Natural killer cell (primary cell): ENCODE measurements at regions not wholly inside any gene's neighbourhood (a gene's known extent, or its start where the extent isn't known, plus 50 kb on each side); places are given as distances from the start of the nearest gene placed in this dataset.

Experiments used
- ATAC-seq, 3 donors: fragments of 150-1000 bp in 2 of 3; fragments of 200-7000 bp in 1 of 3; cut with Tn5 transposase; 1 replicate in 1 of 3; 2 replicates in 2 of 3; pipeline ENCODE4 v1.10.0; 2021; ENCODE audit warnings: mild to moderate bottlenecking in 2 of 3, moderate library complexity in 2 of 3
- DNase-seq, 2 donors: peaks; one replicate each; pipeline versions ENCODE4 v3.0.0 to v3.0.0-alpha.2; 2013 to 2021; ENCODE audit warnings: mixed read lengths in 1 of 2
- H3K27ac ChIP-seq: one replicate; pipeline ENCODE4 v1.5.1; 2013; ENCODE audit warnings: mild to moderate bottlenecking, low read length
- H3K27me3 ChIP-seq: one replicate; pipeline ENCODE4 v1.6.1; 2013; ENCODE audit warnings: low read length; ENCODE audit not compliant: control insufficient read depth, insufficient read depth
- H3K36me3 ChIP-seq: one replicate; pipeline ENCODE4 v1.6.1; 2013; ENCODE audit warnings: low read length; ENCODE audit not compliant: control insufficient read depth, insufficient read depth
- H3K4me1 ChIP-seq: one replicate; pipeline ENCODE4 v1.6.1; 2013; ENCODE audit warnings: low read length; ENCODE audit not compliant: control insufficient read depth, insufficient read depth
- H3K4me3 ChIP-seq: one replicate; pipeline ENCODE4 v1.5.1; 2013; ENCODE audit warnings: low read length
- H3K9me3 ChIP-seq: one replicate; pipeline ENCODE4 v1.6.1; 2013; ENCODE audit warnings: low read length; ENCODE audit not compliant: control insufficient read depth, insufficient read depth
- H3K27ac Mint-ChIP-seq, 2 donors: one replicate each; pipeline ENCODE4 v1.8.0; 2022; ENCODE audit warnings: mild to moderate bottlenecking in 2 of 2, mixed read lengths in 2 of 2, moderate library complexity in 1 of 2
- H3K27me3 Mint-ChIP-seq, 2 donors: one replicate each; pipeline ENCODE4 v1.8.0; 2022; ENCODE audit warnings: low read depth in 2 of 2, mixed read lengths in 2 of 2
- H3K36me3 Mint-ChIP-seq: one replicate; pipeline ENCODE4 v1.8.0; 2022; ENCODE audit warnings: mixed read lengths
- H3K4me1 Mint-ChIP-seq, 2 donors: one replicate each; pipeline ENCODE4 v1.8.0; 2022; ENCODE audit warnings: mixed read lengths in 2 of 2
- H3K4me3 Mint-ChIP-seq: one replicate; pipeline ENCODE4 v1.8.0; 2022; ENCODE audit warnings: mild to moderate bottlenecking, moderate library complexity, mixed read lengths
- H3K9me3 Mint-ChIP-seq, 2 donors: one replicate each; pipeline ENCODE4 v1.8.0; 2022; ENCODE audit warnings: mixed read lengths in 2 of 2
- WGBS: methylation state at CpG from one replicate; pipeline ENCODE4 v1.1.7; 2013; ENCODE audit warnings: missing lambda C conversion rate; ENCODE audit not compliant: insufficient coverage; 5-methylcytosine and 5-hydroxymethylcytosine counted together
- intact Hi-C: fragments of 100-400 bp; cut with micrococcal nuclease; formaldehyde crosslinking; loops from one replicate; pipeline ENCODE4 v1.14.2; 2022
- TF ChIP-seq, protein P1 (sequence below): fragments of 200-600 bp; IDR thresholded peaks from one replicate; pipeline ENCODE4 v1.8.0; 2022; ENCODE audit warnings: antibody characterized with exemption

DNA sequence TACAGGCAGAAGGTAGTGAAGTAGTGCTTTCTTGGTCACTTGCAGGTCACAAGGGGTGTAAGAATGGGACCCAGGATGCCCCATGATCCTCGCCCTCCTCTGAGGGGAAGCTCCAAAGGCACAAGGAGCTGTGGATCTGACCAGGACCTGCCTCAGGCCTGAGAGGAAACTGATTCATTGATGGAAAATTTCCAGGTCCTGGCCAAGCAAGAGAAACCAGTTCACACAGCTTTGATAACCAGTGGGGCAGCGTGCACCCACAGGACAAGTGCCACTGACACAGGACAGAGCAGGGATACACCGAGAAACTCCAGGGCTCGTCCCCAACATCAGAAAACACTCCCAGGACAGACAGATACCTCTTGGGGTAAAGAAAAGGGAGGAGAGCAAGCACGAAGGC, 177.1 kb downstream of the RBM26 start:
- Mint-ChIP-seq H3K27ac (no peak overlapping the region), H3K27me3 (peaks cover 8 to 11% of the 10 kb centered on the region in 2 donors), H3K9me3 (no peaks in the 10 kb centered on the region), H3K4me3 (no peak overlapping the region), H3K4me1 (no peaks in the 10 kb centered on the region), H3K36me3 (no peaks in the 10 kb centered on the region)
- WGBS, result 83% methylated on average over 4 of the region's 5 CpGs
- DNase-seq (no peak), ATAC-seq (no peak)
- H3K9me3 ChIP-seq, result no peaks in the 10 kb centered on the region
- TF ChIP-seq, protein P1, sequence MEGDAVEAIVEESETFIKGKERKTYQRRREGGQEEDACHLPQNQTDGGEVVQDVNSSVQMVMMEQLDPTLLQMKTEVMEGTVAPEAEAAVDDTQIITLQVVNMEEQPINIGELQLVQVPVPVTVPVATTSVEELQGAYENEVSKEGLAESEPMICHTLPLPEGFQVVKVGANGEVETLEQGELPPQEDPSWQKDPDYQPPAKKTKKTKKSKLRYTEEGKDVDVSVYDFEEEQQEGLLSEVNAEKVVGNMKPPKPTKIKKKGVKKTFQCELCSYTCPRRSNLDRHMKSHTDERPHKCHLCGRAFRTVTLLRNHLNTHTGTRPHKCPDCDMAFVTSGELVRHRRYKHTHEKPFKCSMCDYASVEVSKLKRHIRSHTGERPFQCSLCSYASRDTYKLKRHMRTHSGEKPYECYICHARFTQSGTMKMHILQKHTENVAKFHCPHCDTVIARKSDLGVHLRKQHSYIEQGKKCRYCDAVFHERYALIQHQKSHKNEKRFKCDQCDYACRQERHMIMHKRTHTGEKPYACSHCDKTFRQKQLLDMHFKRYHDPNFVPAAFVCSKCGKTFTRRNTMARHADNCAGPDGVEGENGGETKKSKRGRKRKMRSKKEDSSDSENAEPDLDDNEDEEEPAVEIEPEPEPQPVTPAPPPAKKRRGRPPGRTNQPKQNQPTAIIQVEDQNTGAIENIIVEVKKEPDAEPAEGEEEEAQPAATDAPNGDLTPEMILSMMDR, result no peak
- H3K4me1 ChIP-seq, result no peaks in the 10 kb centered on the region
- no peaks in the 10 kb centered on the region for H3K36me3 ChIP-seq
- intact Hi-C loops, result no loop called here
- no peak overlapping the region for H3K4me3 ChIP-seq
- H3K27me3 ChIP-seq, result no peaks in the 10 kb centered on the region
- no peak overlapping the region for H3K27ac ChIP-seq

DNA sequence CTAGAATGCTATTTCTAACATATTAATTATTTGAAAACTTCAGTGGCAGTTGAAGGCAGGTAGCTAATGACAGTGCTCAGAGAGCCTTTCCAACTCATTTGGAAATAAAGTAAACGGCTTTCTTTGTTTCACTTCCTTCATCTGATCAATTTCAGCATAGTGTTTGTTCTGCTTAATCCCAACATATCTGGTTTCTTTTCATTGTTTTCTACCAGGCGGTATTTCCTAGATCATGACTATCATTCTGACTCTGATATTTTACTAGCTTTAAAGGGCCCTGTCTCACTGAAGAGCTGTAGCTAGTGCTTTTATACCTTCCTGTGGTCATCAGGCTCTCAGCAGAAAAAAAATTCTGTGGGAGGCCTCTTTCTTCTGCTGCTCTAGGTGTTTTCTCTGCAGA, 178.6 kb downstream of the RBM26 start:
- Histone ChIP-seq H3K27ac (no peak overlapping the region), H3K9me3 (no peaks in the 10 kb centered on the region), H3K4me1 (no peaks in the 10 kb centered on the region), H3K27me3 (no peaks in the 10 kb centered on the region), H3K4me3 (no peak overlapping the region), H3K36me3 (no peaks in the 10 kb centered on the region)
- WGBS, result 68% methylated on average over 2 of the region's 2 CpGs
- TF ChIP-seq, protein P1, result no peak
- peaks cover 14 to 19% of the 10 kb centered on the region in 2 donors for H3K27me3 Mint-ChIP-seq
- no peak overlapping the region for H3K27ac Mint-ChIP-seq
- DNase-seq (no peak), ATAC-seq (no peak)
- intact Hi-C loops, result no loop called here
- H3K4me3 Mint-ChIP-seq, result no peak overlapping the region
- no peaks in the 10 kb centered on the region for H3K36me3 Mint-ChIP-seq
- no peaks in the 10 kb centered on the region for H3K4me1 Mint-ChIP-seq
- no peaks in the 10 kb centered on the region for H3K9me3 Mint-ChIP-seq

DNA sequence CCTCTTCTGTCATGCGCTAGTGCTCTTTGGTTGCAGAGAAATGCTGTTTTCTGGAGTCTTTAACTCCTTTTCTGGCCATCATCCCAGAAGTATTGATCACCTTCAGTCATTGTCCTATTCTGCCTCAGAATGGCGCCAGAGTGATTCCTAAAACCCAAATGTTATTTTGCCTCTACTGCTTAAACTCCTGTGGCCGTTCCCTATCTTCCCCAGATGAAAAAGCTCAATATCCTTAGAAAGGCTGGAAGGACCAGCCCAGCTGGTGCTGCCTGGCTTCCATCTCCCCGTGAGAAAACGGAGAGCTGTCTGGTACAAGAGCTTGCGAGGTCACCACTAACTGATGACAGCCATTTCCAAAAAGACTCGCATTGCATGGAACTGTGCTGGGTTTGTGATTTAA, 179.1 kb downstream of the RBM26 start:
- H3K36me3 Mint-ChIP-seq, result no peaks in the 10 kb centered on the region
- no peak overlapping the region for H3K4me3 Mint-ChIP-seq
- intact Hi-C loops, result no loop called here
- Histone ChIP-seq H3K27me3 (no peaks in the 10 kb centered on the region), H3K9me3 (no peaks in the 10 kb centered on the region), H3K4me3 (no peak overlapping the region), H3K4me1 (no peaks in the 10 kb centered on the region), H3K36me3 (no peaks in the 10 kb centered on the region), H3K27ac (no peak overlapping the region)
- H3K27ac Mint-ChIP-seq, result no peak overlapping the region
- H3K4me1 Mint-ChIP-seq, result no peaks in the 10 kb centered on the region
- peaks cover 14 to 19% of the 10 kb centered on the region in 2 donors for H3K27me3 Mint-ChIP-seq
- DNase-seq (no peak), ATAC-seq (no peak)
- WGBS, result 81% methylated on average over 7 of the region's 7 CpGs
- no peaks in the 10 kb centered on the region for H3K9me3 Mint-ChIP-seq
- TF ChIP-seq, protein P1, result no peak

- 64% methylated on average over 6 of the region's 8 CpGs for WGBS
- Mint-ChIP-seq H3K27me3 (peaks cover 14 to 19% of the 10 kb centered on the region in 2 donors), H3K9me3 (no peaks in the 10 kb centered on the region), H3K27ac (no peak overlapping the region), H3K4me1 (no peaks in the 10 kb centered on the region), H3K36me3 (no peaks in the 10 kb centered on the region), H3K4me3 (no peak overlapping the region)
- no peaks in the 10 kb centered on the region for H3K36me3 ChIP-seq
- intact Hi-C loops, result no loop called here
- H3K4me3 ChIP-seq, result no peak overlapping the region
- H3K27me3 ChIP-seq, result no peaks in the 10 kb centered on the region
- no peaks in the 10 kb centered on the region for H3K4me1 ChIP-seq
- no peaks in the 10 kb centered on the region for H3K9me3 ChIP-seq
- ATAC-seq (no peak), DNase-seq (no peak)
- TF ChIP-seq, protein P1, result no peak
- no peak overlapping the region for H3K27ac ChIP-seq
These were observed 179.8 kb downstream of the RBM26 start for GRCh38 chr13:79226250-79226649.
